ENCODE measurements at regions not wholly inside any gene's neighbourhood (a gene's known extent, or its start where the extent isn't known, plus 50 kb on each side); places are given as distances from the start of the nearest gene placed in this dataset.

DNA sequence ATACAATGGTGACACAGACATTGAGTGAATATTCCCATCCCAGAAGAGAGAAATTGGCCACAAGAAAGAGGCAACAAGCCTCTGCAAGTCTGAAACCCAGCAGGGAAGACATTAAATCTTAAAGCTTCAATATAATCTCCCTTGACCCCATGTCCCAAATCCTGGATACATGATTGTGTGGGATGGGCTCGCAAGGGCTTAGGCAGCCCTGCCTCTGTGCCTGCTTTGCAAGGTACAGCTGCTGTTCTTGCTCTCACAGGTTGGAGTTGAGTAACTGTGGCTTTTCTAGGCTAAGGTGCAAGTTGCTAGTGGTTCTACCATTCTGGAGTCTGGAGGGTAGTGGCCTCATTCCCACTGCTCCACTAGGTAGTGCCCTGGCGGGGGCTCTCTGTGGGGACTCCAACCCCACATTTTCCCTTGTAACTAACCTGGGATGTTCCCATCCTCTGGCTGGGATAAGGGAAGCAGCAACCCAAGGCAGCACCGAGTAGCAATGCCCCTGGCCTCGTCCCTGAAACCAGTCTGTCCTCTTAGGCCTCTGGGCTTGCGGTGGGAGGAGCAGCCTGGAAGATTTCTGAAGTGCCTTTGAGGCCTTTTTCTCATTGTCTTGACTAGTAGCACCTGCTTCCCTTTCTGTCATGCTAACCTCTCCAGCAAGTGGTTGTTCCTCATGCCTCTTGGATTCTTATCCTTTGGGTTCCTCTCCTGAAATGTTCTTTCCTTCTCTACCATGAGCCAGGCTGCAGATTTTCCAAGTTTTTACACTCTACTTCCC is 90.0 kb downstream of the FAM174B start:
- WGBS, 2 donors (ENCODE audit: low coverage in 1 of 2): 85 to 100% methylated on average over 1 to 5 of the region's 5 CpGs
- Histone ChIP-seq H3K27me3 (no peaks in the 10 kb centered on the region), H3K4me1 (no peaks in the 10 kb centered on the region), H3K27ac (no peak overlapping the region), H3K4me3 (no peak overlapping the region), H3K36me3 (no peaks in the 10 kb centered on the region), H3K9me3 (no peaks in the 10 kb centered on the region)
- intact Hi-C loops (cut with DNase I; ENCODE audit: low total_unique reads) (no loop called here), in situ Hi-C loops (cut with MboI; ENCODE audit: low pct_ligation_motif_present in 1 of 4, low pct_unique_long_range_greater_than_20kb in 1 of 4, low sequenced_read_pairs in 3 of 4) (no loop called here)
- DNase-seq: no peak
- TF ChIP-seq, protein P1, sequence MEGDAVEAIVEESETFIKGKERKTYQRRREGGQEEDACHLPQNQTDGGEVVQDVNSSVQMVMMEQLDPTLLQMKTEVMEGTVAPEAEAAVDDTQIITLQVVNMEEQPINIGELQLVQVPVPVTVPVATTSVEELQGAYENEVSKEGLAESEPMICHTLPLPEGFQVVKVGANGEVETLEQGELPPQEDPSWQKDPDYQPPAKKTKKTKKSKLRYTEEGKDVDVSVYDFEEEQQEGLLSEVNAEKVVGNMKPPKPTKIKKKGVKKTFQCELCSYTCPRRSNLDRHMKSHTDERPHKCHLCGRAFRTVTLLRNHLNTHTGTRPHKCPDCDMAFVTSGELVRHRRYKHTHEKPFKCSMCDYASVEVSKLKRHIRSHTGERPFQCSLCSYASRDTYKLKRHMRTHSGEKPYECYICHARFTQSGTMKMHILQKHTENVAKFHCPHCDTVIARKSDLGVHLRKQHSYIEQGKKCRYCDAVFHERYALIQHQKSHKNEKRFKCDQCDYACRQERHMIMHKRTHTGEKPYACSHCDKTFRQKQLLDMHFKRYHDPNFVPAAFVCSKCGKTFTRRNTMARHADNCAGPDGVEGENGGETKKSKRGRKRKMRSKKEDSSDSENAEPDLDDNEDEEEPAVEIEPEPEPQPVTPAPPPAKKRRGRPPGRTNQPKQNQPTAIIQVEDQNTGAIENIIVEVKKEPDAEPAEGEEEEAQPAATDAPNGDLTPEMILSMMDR (IDR thresholded peaks at IDR 0.05): no peak
- no peak for TF ChIP-seq POLR2AphosphoS5 (IDR thresholded peaks at IDR 0.05)
- no peak for TF ChIP-seq EP300 (IDR thresholded peaks at IDR 0.05; ENCODE audit: low read depth)
- TF ChIP-seq POLR2A (IDR thresholded peaks at IDR 0.05): no peak

DNA sequence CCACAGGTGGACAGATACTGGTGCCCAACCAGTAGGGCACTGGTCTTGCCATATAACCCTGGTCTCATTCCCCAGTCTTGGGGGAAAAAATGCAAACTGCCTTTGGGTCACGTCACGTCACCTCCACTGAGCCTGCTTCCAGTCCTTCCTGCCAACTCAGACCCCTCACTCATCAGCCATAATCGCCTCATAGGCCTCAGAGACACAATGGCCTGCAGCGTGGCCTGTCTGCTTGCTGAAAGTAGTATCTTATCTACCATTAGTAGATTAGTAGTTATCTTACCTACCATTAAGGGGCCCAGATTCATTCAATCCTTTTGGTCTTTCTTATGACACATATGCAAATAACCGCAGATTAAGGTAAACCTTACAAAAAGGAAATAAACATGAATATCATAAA is 93.8 kb downstream of the FAM174B start:
- H3K4me3 ChIP-seq: no peak overlapping the region
- DNase-seq: no peak
- in situ Hi-C loops (cut with MboI; ENCODE audit: low pct_ligation_motif_present in 1 of 4, low pct_unique_long_range_greater_than_20kb in 1 of 4, low sequenced_read_pairs in 3 of 4) (no loop called here), intact Hi-C loops (cut with DNase I; ENCODE audit: low total_unique reads) (no loop called here)
- no peak overlapping the region for H3K27ac ChIP-seq
- no peaks in the 10 kb centered on the region for H3K27me3 ChIP-seq
- no peaks in the 10 kb centered on the region for H3K36me3 ChIP-seq
- H3K4me1 ChIP-seq: no peaks in the 10 kb centered on the region
- H3K9me3 ChIP-seq: no peaks in the 10 kb centered on the region
- WGBS, 2 donors (ENCODE audit: low coverage in 1 of 2): 81 to 83% methylated on average over 1 to 5 of the region's 5 CpGs
- TF ChIP-seq POLR2A (IDR thresholded peaks at IDR 0.05): no peak
- TF ChIP-seq, protein P1 (IDR thresholded peaks at IDR 0.05): no peak
- TF ChIP-seq POLR2AphosphoS5 (IDR thresholded peaks at IDR 0.05): no peak
- TF ChIP-seq EP300 (IDR thresholded peaks at IDR 0.05; ENCODE audit: low read depth): no peak

DNA sequence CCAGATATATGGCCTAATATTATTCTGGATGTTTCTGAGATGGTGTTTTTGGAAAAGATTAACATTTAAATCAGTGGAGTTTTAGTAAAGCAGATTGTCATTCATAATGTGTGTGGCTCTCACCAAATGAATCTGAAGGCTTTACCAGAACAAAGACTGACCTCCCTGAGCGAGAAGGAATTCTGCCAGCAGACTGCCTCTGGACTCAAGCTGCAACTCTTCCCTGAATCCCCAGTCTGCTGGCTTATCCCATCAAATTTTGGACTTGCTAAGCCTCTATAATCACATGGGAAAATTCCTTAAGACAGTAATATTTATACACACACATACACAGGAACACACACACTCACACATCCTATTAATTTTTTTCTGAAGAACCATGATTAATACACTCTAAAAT is 102.3 kb downstream of the FAM174B start:
- H3K27ac ChIP-seq: no peak overlapping the region
- intact Hi-C loops (cut with DNase I; ENCODE audit: low total_unique reads) (no loop called here), in situ Hi-C loops (cut with MboI; ENCODE audit: low pct_ligation_motif_present in 1 of 4, low pct_unique_long_range_greater_than_20kb in 1 of 4, low sequenced_read_pairs in 3 of 4) (no loop called here)
- no peaks in the 10 kb centered on the region for H3K36me3 ChIP-seq
- no peak for DNase-seq
- H3K4me3 ChIP-seq: no peak overlapping the region
- no peaks in the 10 kb centered on the region for H3K27me3 ChIP-seq
- TF ChIP-seq, protein P1 (IDR thresholded peaks at IDR 0.05): no peak
- TF ChIP-seq POLR2AphosphoS5 (IDR thresholded peaks at IDR 0.05): no peak
- TF ChIP-seq EP300 (IDR thresholded peaks at IDR 0.05; ENCODE audit: low read depth): no peak
- no peak for TF ChIP-seq POLR2A (IDR thresholded peaks at IDR 0.05)
- H3K9me3 ChIP-seq: no peaks in the 10 kb centered on the region
- WGBS, 2 donors (ENCODE audit: low coverage in 1 of 2): 77% methylated on average over 1 of the region's 1 CpG; no CpG with 5 or more reads in 1 of the 2 donors
- no peaks in the 10 kb centered on the region for H3K4me1 ChIP-seq

DNA sequence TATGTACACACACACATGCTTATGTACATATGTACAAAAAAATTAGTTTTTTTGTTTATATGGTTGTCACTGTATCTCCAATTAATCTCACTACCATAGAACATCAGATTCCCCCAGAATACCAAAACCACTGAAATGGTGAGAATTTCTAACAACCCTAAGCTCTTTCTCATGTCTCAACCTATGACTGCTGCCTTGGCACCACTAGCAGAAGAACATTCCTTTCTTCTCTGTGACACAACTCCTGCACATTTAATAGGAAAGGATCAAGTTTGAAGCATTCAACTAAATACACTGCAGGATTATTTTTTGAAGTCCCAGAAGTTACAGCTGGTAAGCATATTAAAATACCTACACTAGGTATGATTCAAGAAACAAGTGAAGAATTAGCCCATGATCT is 109.6 kb downstream of the FAM174B start:
- H3K27ac ChIP-seq: no peak overlapping the region
- H3K27me3 ChIP-seq: peaks cover 5% of the 10 kb centered on the region
- no peaks in the 10 kb centered on the region for H3K4me1 ChIP-seq
- intact Hi-C loops (cut with DNase I; ENCODE audit: low total_unique reads): no loop called here
- H3K36me3 ChIP-seq: no peaks in the 10 kb centered on the region
- H3K4me3 ChIP-seq: no peak overlapping the region
- no peaks in the 10 kb centered on the region for H3K9me3 ChIP-seq
- in situ Hi-C loops (cut with MboI; ENCODE audit: low pct_ligation_motif_present in 1 of 4, low pct_unique_long_range_greater_than_20kb in 1 of 4, low sequenced_read_pairs in 3 of 4): no loop called here
- TF ChIP-seq, protein P1 (IDR thresholded peaks at IDR 0.05): no peak
- TF ChIP-seq EP300 (IDR thresholded peaks at IDR 0.05; ENCODE audit: low read depth) (no peak), POLR2AphosphoS5 (IDR thresholded peaks at IDR 0.05) (no peak), POLR2A (IDR thresholded peaks at IDR 0.05) (no peak)
- no peak for DNase-seq
